ENCODE measurements at regions not wholly inside any gene's neighbourhood (a gene's known extent, or its start where the extent isn't known, plus 50 kb on each side); places are given as distances from the start of the nearest gene placed in this dataset.

- no peak for TF ChIP-seq CTCF (conservative IDR thresholded peaks at IDR 0.05 in 1 of 2, IDR thresholded peaks at IDR 0.05 in 1 of 2; ENCODE audit: extremely low read depth in 1 of 2, insufficient read depth in 1 of 2, low read depth in 1 of 2, low read length in 2 of 2)
- TF ChIP-seq EZH2 (IDR thresholded peaks at IDR 0.05; ENCODE audit: borderline replicate concordance, low read length) = no peak
Observed at GRCh38 chr14:84303140-84303539, 1226.8 kb upstream of the FLRT2 start.

All from mammary epithelial cell (primary cell).